IPS DF 6.9 (cell line): ENCODE measurements at regions not wholly inside any gene's neighbourhood (a gene's known extent, or its start where the extent isn't known, plus 50 kb on each side); places are given as distances from the start of the nearest gene placed in this dataset.

ENCODE experiments used
- DNase-seq: peaks from one replicate; pipeline ENCODE4 v3.0.0-alpha.2; 2013; ENCODE audit warnings: low read depth, low spot score
- H3K27ac ChIP-seq: one replicate; pipeline ENCODE4 v1.5.1; 2013; ENCODE audit warnings: low read length, control low read depth
- H3K27me3 ChIP-seq: 2 replicates; pipeline ENCODE4 v1.6.1; 2013; ENCODE audit warnings: mild to moderate bottlenecking, low read length; ENCODE audit not compliant: control insufficient read depth, insufficient read depth
- H3K36me3 ChIP-seq: 2 replicates; pipeline ENCODE4 v1.6.1; 2013; ENCODE audit warnings: low read length; ENCODE audit not compliant: control insufficient read depth, insufficient read depth
- H3K4me1 ChIP-seq: 2 replicates; pipeline ENCODE4 v1.6.1; 2013; ENCODE audit warnings: low read length; ENCODE audit not compliant: control insufficient read depth, insufficient read depth
- H3K4me3 ChIP-seq: 2 replicates; pipeline ENCODE4 v1.5.1; 2013; ENCODE audit warnings: mild to moderate bottlenecking, low read length
- H3K9me3 ChIP-seq: 2 replicates; pipeline ENCODE4 v1.6.1; 2013; ENCODE audit warnings: low read length, inconsistent platforms; ENCODE audit not compliant: control insufficient read depth, insufficient read depth
- WGBS: extraction: QIAGEN DNeasy Blood & Tissue Kit; methylation state at CpG from one replicate; pipeline ENCODE4 v1.1.7; 2013; ENCODE audit warnings: mixed read lengths, missing lambda C conversion rate; ENCODE audit not compliant: insufficient read length, insufficient coverage; 5-methylcytosine and 5-hydroxymethylcytosine counted together

DNA sequence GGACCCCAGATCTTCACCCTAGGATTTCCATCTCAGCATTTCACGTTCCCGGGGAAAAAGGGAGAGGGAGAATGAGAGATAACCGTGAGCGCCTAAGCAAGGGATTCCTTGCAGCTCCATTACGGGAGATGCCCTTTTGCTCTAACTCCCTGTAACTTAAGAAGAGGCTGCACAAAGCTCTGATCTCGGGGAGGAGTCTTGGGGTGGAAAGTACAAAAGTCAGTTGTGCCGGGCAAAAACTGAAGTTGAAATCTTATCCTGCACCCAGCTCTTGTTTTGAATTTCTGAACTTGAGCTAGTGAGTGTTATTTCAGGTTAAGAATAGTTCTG lies 256.4 kb upstream of the SOX21 start:
- no peaks in the 10 kb centered on the region; the same call in 1 of the 2 replicates for H3K27me3 ChIP-seq
- H3K27ac ChIP-seq, result no peak overlapping the region
- H3K9me3 ChIP-seq, result no peaks in the 10 kb centered on the region
- peak overlapping the region; percentile 68; the same call in 1 of the 2 replicates for H3K4me3 ChIP-seq
- H3K4me1 ChIP-seq, result peaks cover 2% of the 10 kb centered on the region; the same call in 1 of the 2 replicates
- no peaks in the 10 kb centered on the region for H3K36me3 ChIP-seq
- WGBS, result no CpG with 5 or more reads among the region's 7 CpGs
- no peak for DNase-seq

- no CpG with 5 or more reads among the region's 56 CpGs for WGBS
- Histone ChIP-seq H3K4me3 (peak overlapping the region; percentile 68; the same call in 1 of the 2 replicates), H3K27me3 (no peaks in the 10 kb centered on the region; the same call in 1 of the 2 replicates), H3K4me1 (peaks cover under 1% of the 10 kb centered on the region; the same call in 1 of the 2 replicates), H3K9me3 (no peaks in the 10 kb centered on the region), H3K27ac (no peak overlapping the region), H3K36me3 (no peaks in the 10 kb centered on the region)
- DNase-seq, result no peak
Observed at GRCh38 chr13:94968040-94968756, 255.9 kb upstream of the SOX21 start.

DNA sequence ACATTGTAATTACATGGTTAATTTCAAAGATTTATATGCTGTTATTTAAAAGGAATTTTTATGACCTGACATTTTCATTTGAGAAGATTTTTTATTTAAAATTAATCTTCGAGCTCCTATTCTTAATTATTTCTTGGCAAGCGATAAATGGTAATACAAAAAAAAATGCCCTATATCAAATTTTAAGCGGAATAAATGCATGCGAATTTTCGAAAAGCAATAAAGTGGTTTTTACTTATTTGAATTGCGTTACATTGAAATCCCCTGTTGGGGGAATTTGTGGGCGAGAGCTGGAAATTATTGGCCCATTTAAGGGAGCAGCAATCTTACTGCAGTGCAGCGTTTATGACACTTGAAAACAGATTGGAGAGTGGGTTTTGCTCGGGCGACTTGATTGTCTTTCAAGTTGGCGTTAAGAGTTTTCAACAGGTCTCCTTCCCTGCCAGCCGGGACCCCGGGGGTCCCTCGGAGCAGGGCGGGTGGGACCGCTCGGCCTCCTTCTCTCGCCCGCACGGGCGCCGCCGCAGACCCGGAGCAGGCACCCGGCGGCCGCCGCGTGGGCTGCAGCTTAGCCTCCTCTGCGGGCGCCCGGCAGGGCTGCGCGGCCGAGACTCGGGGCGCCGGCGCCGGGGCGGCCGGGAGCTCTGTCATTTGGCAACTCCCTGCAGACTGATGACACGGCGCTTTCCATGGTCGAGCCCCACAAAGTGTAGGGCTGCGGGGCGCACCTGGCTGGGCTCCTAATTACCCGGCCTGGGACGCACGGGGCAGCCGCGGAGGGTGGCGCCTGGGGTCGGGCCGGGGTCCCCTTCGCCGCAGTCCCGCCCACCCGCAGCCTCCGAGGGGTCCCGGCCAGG lies 255.1 kb upstream of the SOX21 start:
- H3K4me1 ChIP-seq, result no peaks in the 10 kb centered on the region
- no CpG with 5 or more reads among the region's 61 CpGs for WGBS
- H3K36me3 ChIP-seq, result no peaks in the 10 kb centered on the region
- no peaks in the 10 kb centered on the region for H3K9me3 ChIP-seq
- no peaks in the 10 kb centered on the region; the same call in 1 of the 2 replicates for H3K27me3 ChIP-seq
- no peak overlapping the region for H3K27ac ChIP-seq
- DNase-seq, result no peak
- peak overlapping the region; percentile 68; the same call in 1 of the 2 replicates for H3K4me3 ChIP-seq

DNA sequence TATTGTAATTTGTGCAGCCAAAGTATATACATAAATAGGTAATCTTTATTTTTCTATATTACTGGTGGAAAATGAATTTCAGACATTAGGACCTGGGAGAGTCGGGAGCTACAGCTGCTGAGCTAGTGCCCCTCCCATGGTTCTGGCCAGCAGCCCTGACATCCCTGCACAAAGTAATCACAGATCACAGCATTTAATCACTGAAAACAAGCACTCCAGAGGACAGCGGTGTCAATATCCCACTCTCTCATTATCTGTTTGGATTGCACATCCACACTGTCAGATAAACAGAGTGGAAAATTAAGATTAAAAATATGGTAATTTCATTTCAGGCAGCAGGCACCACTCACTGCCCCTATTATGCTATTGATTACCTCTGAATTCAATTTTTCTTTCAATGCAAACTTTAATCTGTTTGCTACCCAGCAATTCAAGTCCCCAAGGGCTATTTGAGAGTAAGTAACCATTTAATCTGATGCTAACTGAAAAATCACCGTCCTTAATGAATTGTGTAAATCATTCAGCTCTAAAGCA lies 254.1 kb upstream of the SOX21 start:
- no peaks in the 10 kb centered on the region; the same call in 1 of the 2 replicates for H3K27me3 ChIP-seq
- no peak overlapping the region for H3K4me3 ChIP-seq

DNA sequence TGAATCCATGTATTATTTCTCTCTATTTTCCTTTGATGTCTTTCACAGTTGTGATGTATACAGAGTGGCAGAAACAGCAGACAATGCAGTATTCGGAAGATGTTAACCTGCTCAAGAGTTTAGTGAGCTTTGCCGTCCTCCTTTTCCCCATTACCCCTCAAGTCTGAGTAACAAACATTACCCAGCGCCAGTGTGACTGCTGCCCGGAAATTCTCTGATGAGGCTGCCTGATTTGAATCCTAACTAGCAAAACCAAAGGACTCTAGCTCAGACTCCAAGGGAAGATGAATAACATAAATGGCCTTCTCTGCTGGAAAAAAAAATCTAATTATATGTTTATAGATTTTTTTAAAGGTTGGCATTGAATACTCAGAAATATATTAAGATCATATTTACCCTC lies 247.3 kb upstream of the SOX21 start:
- H3K4me1 ChIP-seq, result no peaks in the 10 kb centered on the region
- WGBS, result no CpG with 5 or more reads among the region's 4 CpGs
- no peaks in the 10 kb centered on the region; the same call in 1 of the 2 replicates for H3K27me3 ChIP-seq
- H3K4me3 ChIP-seq, result no peak overlapping the region
- no peaks in the 10 kb centered on the region for H3K36me3 ChIP-seq
- no peak for DNase-seq
- no peak overlapping the region for H3K27ac ChIP-seq
- no peaks in the 10 kb centered on the region for H3K9me3 ChIP-seq

More for the DNA sequence above, 254.1 kb upstream of the SOX21 start:
- H3K4me1 ChIP-seq, result no peaks in the 10 kb centered on the region
- WGBS, result no CpG with 5 or more reads among the region's 3 CpGs
- H3K27ac ChIP-seq, result no peak overlapping the region
- H3K36me3 ChIP-seq, result no peaks in the 10 kb centered on the region
- H3K9me3 ChIP-seq, result no peaks in the 10 kb centered on the region
- no peak for DNase-seq

DNA sequence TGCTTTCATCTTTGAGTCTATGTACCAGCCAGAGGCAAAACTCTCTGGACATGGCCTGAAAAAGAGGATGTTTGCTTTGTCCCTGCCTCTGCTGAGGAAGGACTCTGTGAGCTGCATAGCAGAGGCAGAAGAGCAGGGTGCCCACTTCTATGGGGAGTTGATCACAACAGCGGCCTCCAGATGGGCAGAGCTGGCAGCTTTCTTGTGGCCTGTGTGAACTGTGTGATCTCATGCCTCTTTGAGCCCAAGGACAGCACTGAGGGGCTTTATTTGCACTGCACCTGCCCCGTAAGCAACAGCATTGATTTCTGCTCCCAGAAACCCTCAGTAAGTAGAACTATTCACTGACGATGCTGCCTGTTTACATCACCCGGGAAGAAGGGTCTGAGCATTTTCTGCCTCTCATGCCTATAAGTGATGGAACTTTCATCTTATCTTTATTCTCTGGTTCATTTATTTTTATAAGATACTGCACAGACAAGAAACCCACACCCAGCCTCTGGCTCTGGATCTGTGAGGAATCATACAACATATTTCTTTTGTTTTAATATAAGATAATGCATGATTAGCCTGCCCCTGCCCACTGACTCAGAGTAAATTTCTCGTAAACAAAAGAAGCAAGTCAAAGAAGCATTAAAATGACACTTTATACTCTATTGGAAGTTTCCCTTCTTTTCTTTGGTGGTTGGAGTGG lies 244.2 kb upstream of the SOX21 start:
- Histone ChIP-seq H3K4me3 (no peak overlapping the region), H3K36me3 (no peaks in the 10 kb centered on the region), H3K9me3 (no peaks in the 10 kb centered on the region), H3K4me1 (no peaks in the 10 kb centered on the region), H3K27ac (no peak overlapping the region), H3K27me3 (no peaks in the 10 kb centered on the region)
- no CpG with 5 or more reads among the region's 5 CpGs for WGBS
- DNase-seq, result no peak

GRCh38 chr13:94952787-94953186 lies 240.4 kb upstream of the SOX21 start:
- Histone ChIP-seq H3K4me3 (no peak overlapping the region), H3K27me3 (no peaks in the 10 kb centered on the region), H3K9me3 (no peaks in the 10 kb centered on the region), H3K36me3 (no peaks in the 10 kb centered on the region), H3K4me1 (no peaks in the 10 kb centered on the region), H3K27ac (no peak overlapping the region)
- DNase-seq, result no peak

DNA sequence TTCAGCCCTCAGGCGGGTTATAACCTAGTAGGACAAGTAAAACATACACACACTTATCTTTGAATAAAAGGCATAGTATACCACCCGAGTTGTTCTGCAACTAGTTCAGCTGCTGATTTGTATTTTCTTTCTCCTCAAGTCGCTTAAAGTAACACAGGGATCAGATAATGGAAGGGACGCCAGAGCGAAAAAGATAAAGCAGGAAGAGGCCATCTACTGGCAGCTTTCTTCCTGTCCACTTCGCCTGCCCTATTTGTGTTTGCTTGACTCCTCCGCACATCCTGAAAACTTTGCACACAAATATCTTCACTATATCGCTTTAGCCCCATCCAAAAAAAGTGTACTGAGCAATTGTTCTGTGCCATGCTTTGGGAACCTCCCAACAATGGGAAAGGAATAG lies 238.0 kb upstream of the SOX21 start:
- H3K4me3 ChIP-seq, result no peak overlapping the region
- WGBS, result no CpG with 5 or more reads among the region's 8 CpGs
- DNase-seq, result no peak
- no peak overlapping the region for H3K27ac ChIP-seq
- no peaks in the 10 kb centered on the region for H3K27me3 ChIP-seq
- H3K36me3 ChIP-seq, result no peaks in the 10 kb centered on the region
- no peaks in the 10 kb centered on the region for H3K9me3 ChIP-seq
- H3K4me1 ChIP-seq, result no peaks in the 10 kb centered on the region

- no CpG with 5 or more reads among the region's 7 CpGs for WGBS
- no peaks in the 10 kb centered on the region for H3K27me3 ChIP-seq
- H3K36me3 ChIP-seq, result no peaks in the 10 kb centered on the region
- H3K27ac ChIP-seq, result no peak overlapping the region
- H3K4me3 ChIP-seq, result no peak overlapping the region
- no peak for DNase-seq
- H3K4me1 ChIP-seq, result no peaks in the 10 kb centered on the region
- H3K9me3 ChIP-seq, result no peaks in the 10 kb centered on the region
Observed at GRCh38 chr13:94947965-94948371, 235.6 kb upstream of the SOX21 start.

DNA sequence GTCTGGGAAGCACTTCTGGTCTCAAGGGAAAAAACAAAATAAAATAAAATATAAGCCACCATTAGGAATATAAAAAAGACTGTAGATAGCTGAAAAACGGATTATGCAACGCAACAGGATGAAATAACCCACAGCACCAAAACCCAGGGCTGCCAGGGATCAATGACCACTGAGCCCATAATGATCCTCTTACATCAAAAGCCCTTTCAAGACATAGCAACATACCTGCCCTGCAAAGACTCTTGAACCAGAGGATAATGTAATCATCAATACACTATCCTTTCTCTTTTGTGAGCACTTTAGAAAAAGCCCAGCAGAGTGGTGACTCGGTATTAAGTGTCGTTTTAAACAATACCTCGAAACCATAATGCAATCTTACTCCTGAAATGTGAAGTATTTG lies 235.0 kb upstream of the SOX21 start:
- no peak overlapping the region for H3K27ac ChIP-seq
- H3K36me3 ChIP-seq, result no peaks in the 10 kb centered on the region
- H3K9me3 ChIP-seq, result no peaks in the 10 kb centered on the region
- no peak overlapping the region for H3K4me3 ChIP-seq
- no peak for DNase-seq
- WGBS, result no CpG with 5 or more reads among the region's 5 CpGs
- H3K27me3 ChIP-seq, result no peaks in the 10 kb centered on the region
- no peaks in the 10 kb centered on the region for H3K4me1 ChIP-seq
